ENCODE measurements at regions not wholly inside any gene's neighbourhood (a gene's known extent, or its start where the extent isn't known, plus 50 kb on each side); places are given as distances from the start of the nearest gene placed in this dataset.

DNA sequence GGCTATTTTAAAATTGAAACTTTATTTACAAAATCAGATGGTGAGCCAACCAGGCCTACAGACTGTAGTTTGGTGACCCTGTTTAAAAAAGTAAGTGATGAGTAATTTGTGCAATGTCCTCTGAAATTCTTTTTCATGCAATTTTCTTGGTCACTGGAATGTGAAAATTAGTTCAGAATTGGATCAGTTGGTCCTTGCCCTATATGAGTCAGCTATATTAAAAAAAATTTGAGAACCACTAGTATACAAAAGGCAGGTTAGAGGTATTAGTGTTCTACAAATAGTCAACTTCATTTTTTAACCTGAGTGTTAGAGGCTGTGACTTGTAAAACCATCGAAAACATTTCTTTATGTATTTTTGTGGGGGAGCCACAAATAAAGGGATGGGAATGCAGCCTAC, 91.1 kb upstream of the NXPH2 start:
- H3K27me3 ChIP-seq (ENCODE audit: insufficient read depth, poor library complexity, severe bottlenecking), result no peaks in the 10 kb centered on the region
- DNase-seq (ENCODE audit: low read depth in 1 of 2, low spot score in 1 of 2), result no peak
- H3K27ac ChIP-seq (replicated peaks), result no peak overlapping the region
- TF ChIP-seq CTCF (IDR thresholded peaks at IDR 0.05; ENCODE audit: insufficient read depth, low read length) (no peak), POLR2AphosphoS5 (IDR thresholded peaks at IDR 0.05; ENCODE audit: low read depth) (no peak), SPI1 (IDR thresholded peaks at IDR 0.05; ENCODE audit: borderline replicate concordance, low read depth) (no peak), GABPA (IDR thresholded peaks at IDR 0.05; ENCODE audit: low read depth) (no peak)
- TF ChIP-seq, protein P1, sequence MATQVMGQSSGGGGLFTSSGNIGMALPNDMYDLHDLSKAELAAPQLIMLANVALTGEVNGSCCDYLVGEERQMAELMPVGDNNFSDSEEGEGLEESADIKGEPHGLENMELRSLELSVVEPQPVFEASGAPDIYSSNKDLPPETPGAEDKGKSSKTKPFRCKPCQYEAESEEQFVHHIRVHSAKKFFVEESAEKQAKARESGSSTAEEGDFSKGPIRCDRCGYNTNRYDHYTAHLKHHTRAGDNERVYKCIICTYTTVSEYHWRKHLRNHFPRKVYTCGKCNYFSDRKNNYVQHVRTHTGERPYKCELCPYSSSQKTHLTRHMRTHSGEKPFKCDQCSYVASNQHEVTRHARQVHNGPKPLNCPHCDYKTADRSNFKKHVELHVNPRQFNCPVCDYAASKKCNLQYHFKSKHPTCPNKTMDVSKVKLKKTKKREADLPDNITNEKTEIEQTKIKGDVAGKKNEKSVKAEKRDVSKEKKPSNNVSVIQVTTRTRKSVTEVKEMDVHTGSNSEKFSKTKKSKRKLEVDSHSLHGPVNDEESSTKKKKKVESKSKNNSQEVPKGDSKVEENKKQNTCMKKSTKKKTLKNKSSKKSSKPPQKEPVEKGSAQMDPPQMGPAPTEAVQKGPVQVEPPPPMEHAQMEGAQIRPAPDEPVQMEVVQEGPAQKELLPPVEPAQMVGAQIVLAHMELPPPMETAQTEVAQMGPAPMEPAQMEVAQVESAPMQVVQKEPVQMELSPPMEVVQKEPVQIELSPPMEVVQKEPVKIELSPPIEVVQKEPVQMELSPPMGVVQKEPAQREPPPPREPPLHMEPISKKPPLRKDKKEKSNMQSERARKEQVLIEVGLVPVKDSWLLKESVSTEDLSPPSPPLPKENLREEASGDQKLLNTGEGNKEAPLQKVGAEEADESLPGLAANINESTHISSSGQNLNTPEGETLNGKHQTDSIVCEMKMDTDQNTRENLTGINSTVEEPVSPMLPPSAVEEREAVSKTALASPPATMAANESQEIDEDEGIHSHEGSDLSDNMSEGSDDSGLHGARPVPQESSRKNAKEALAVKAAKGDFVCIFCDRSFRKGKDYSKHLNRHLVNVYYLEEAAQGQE (IDR thresholded peaks at IDR 0.05; ENCODE audit: insufficient replicate concordance, low read depth), result no peak
- no peak overlapping the region for H3K4me3 ChIP-seq (replicated peaks; ENCODE audit: insufficient read depth, low read length)

DNA sequence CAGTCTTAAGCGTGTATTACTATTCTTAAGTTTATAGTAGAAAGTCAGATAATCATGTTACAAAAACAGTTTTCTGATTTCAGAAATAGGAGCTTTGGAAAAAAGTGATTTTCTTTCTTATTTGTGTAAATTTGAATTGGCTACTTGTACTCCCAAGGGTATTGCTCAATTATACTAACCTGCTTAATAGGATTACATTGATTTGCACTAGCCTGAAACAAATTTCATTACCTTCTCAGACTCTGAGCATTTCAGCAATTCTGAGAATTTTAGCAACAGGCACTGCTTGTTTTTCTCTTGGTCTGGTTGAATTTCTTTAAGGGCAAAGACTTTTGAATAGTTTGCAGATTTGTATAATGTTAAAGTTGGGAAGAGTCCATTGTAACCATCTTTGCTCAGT, 87.2 kb upstream of the NXPH2 start:
- no peak for TF ChIP-seq POLR2AphosphoS5 (IDR thresholded peaks at IDR 0.05; ENCODE audit: low read depth)
- TF ChIP-seq SPI1 (IDR thresholded peaks at IDR 0.05; ENCODE audit: borderline replicate concordance, low read depth), result no peak
- no peak for TF ChIP-seq GABPA (IDR thresholded peaks at IDR 0.05; ENCODE audit: low read depth)
- TF ChIP-seq, protein P1 (IDR thresholded peaks at IDR 0.05; ENCODE audit: insufficient replicate concordance, low read depth), result no peak
- TF ChIP-seq CTCF (IDR thresholded peaks at IDR 0.05; ENCODE audit: insufficient read depth, low read length), result no peak
- no peak overlapping the region for H3K27ac ChIP-seq (replicated peaks)
- H3K27me3 ChIP-seq (ENCODE audit: insufficient read depth, poor library complexity, severe bottlenecking), result no peaks in the 10 kb centered on the region
- DNase-seq (ENCODE audit: low read depth in 1 of 2, low spot score in 1 of 2), result no peak
- H3K4me3 ChIP-seq (replicated peaks; ENCODE audit: insufficient read depth, low read length), result no peak overlapping the region

- no peak overlapping the region for H3K27ac ChIP-seq (replicated peaks)
- DNase-seq (ENCODE audit: low read depth in 1 of 2, low spot score in 1 of 2), result no peak
- no peak for TF ChIP-seq POLR2AphosphoS5 (IDR thresholded peaks at IDR 0.05; ENCODE audit: low read depth)
- no peak for TF ChIP-seq CTCF (IDR thresholded peaks at IDR 0.05; ENCODE audit: insufficient read depth, low read length)
- TF ChIP-seq, protein P1 (IDR thresholded peaks at IDR 0.05; ENCODE audit: insufficient replicate concordance, low read depth), result no peak
- TF ChIP-seq SPI1 (IDR thresholded peaks at IDR 0.05; ENCODE audit: borderline replicate concordance, low read depth), result no peak
- no peak for TF ChIP-seq GABPA (IDR thresholded peaks at IDR 0.05; ENCODE audit: low read depth)
- no peak overlapping the region for H3K4me3 ChIP-seq (replicated peaks; ENCODE audit: insufficient read depth, low read length)
- no peaks in the 10 kb centered on the region for H3K27me3 ChIP-seq (ENCODE audit: insufficient read depth, poor library complexity, severe bottlenecking)
Measured at GRCh38 chr2:138866797-138867196, 86.6 kb upstream of the NXPH2 start.
